GM23338 (cell line): ENCODE measurements at regions not wholly inside any gene's neighbourhood (a gene's known extent, or its start where the extent isn't known, plus 50 kb on each side); places are given as distances from the start of the nearest gene placed in this dataset.

Experiments
- CREB1 ChIP-seq: fragments of 250-450 bp; sonication (Bioruptor Pico); IDR thresholded peaks from 2 replicates; pipeline ENCODE4 v1.5.0; 2020; ENCODE audit warnings: low read depth, mild to moderate bottlenecking, moderate library complexity
- EZH2 ChIP-seq: fragments of 200-600 bp; sonication (generic); IDR thresholded peaks from one replicate; pipeline ENCODE4 v1.8.0; 2017; ENCODE audit warnings: antibody characterized with exemption, mild to moderate bottlenecking, low read depth; ENCODE audit not compliant: unreplicated experiment
- JUNB ChIP-seq: IDR thresholded peaks from one replicate; pipeline ENCODE4 v1.6.1; 2016; ENCODE audit warnings: antibody characterized with exemption; ENCODE audit not compliant: unreplicated experiment
- POLR2AphosphoS5 ChIP-seq: IDR thresholded peaks from 2 replicates; pipeline ENCODE4 v1.6.1; 2016; ENCODE audit warnings: antibody characterized with exemption, low read depth
- REST ChIP-seq: IDR thresholded peaks from one replicate; pipeline ENCODE4 v1.6.1; 2018; ENCODE audit warnings: antibody characterized with exemption; ENCODE audit not compliant: unreplicated experiment
- ZNF114 ChIP-seq: fragments of 250-450 bp; sonication (Bioruptor Pico); IDR thresholded peaks from 2 replicates; pipeline ENCODE4 v1.5.0; 2020; ENCODE audit warnings: mild to moderate bottlenecking, moderate library complexity
- TF ChIP-seq, protein P1 (sequence below), 2 experiments: fragments of 200-600 bp in 1 of 2; sonication (generic) in 1 of 2; conservative IDR thresholded peaks; 2 replicates each; pipeline versions ENCODE4 v1.5.1 to v1.6.1; 2016 to 2017; ENCODE audit warnings: antibody characterized with exemption in 2 of 2, low read depth in 2 of 2, mild to moderate bottlenecking in 2 of 2, moderate library complexity in 1 of 2

GRCh38 chr2:167871286-167871685, 376.1 kb downstream of the STK39 start:
- TF ChIP-seq, protein P1, sequence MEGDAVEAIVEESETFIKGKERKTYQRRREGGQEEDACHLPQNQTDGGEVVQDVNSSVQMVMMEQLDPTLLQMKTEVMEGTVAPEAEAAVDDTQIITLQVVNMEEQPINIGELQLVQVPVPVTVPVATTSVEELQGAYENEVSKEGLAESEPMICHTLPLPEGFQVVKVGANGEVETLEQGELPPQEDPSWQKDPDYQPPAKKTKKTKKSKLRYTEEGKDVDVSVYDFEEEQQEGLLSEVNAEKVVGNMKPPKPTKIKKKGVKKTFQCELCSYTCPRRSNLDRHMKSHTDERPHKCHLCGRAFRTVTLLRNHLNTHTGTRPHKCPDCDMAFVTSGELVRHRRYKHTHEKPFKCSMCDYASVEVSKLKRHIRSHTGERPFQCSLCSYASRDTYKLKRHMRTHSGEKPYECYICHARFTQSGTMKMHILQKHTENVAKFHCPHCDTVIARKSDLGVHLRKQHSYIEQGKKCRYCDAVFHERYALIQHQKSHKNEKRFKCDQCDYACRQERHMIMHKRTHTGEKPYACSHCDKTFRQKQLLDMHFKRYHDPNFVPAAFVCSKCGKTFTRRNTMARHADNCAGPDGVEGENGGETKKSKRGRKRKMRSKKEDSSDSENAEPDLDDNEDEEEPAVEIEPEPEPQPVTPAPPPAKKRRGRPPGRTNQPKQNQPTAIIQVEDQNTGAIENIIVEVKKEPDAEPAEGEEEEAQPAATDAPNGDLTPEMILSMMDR (conservative IDR thresholded peaks at IDR 0.05; ENCODE audit: low read depth in 2 of 2) = no peak
- TF ChIP-seq EZH2 (no peak), CREB1 (CRISPR knock-in tag) (no peak), POLR2AphosphoS5 (no peak), ZNF114 (CRISPR knock-in tag) (no peak), REST (no peak), JUNB (no peak)
